ENCODE measurements at regions not wholly inside any gene's neighbourhood (a gene's known extent, or its start where the extent isn't known, plus 50 kb on each side); places are given as distances from the start of the nearest gene placed in this dataset.
"Not testable (repeated sequence)": the region's sequence is repeated elsewhere in the genome, so short reads cannot be mapped to it uniquely, and the experiment has no call there.

GRCh38 chr12:46065412-46066166 lies 75.2 kb upstream of the SCAF11 start:
- Histone ChIP-seq H3K4ac (ENCODE audit: low read depth, low read length) (no peak overlapping the region), H3K14ac (ENCODE audit: low read length) (no peak overlapping the region), H3K9me3 (ENCODE audit: insufficient read depth, low read depth, low read length) (no peaks in the 10 kb centered on the region), H3K79me1 (ENCODE audit: low read length) (no peaks in the 10 kb centered on the region), H3K4me2 (ENCODE audit: low read length) (no peak overlapping the region), H2BK120ac (ENCODE audit: insufficient read depth, low read length, poor library complexity) (no peak overlapping the region), H3K79me2 (ENCODE audit: control insufficient read depth, insufficient read depth, low read length, poor library complexity) (no peaks in the 10 kb centered on the region), H4K91ac (ENCODE audit: low read depth, low read length) (no peak overlapping the region), H2AFZ (ENCODE audit: insufficient read depth, low read length, poor library complexity) (no peak overlapping the region), H4K8ac (ENCODE audit: low read depth, low read length) (no peak overlapping the region), H3K23ac (ENCODE audit: low read length) (no peak overlapping the region), H4K12ac (ENCODE audit: low read depth, low read length) (no peak overlapping the region), H3K4me3 (ENCODE audit: low read depth, low read length) (no peak overlapping the region), H2BK5ac (ENCODE audit: low read depth, low read length, poor library complexity) (no peak overlapping the region), H2BK12ac (ENCODE audit: low read length) (no peak overlapping the region), H3K18ac (ENCODE audit: low read length) (no peak overlapping the region), H3K36me3 (ENCODE audit: control insufficient read depth in 1 of 2, insufficient read depth in 2 of 2, low read length in 2 of 2) (no peaks in the 10 kb centered on the region), H3K27me3 (ENCODE audit: insufficient read depth, low read length) (no peaks in the 10 kb centered on the region), H2AK5ac (ENCODE audit: low read length) (no peak overlapping the region), H3K4me1 (ENCODE audit: control insufficient read depth in 1 of 2, insufficient read depth in 2 of 2, low read length in 2 of 2) (no peaks in the 10 kb centered on the region), H3K27ac (ENCODE audit: low read depth, low read length) (no peak overlapping the region), H3K9ac (ENCODE audit: low read length) (no peak overlapping the region)
- no peak for DNase-seq
- WGBS (ENCODE audit: extremely low coverage, insufficient coverage, insufficient read length), result no CpG with 5 or more reads among the region's 3 CpGs

- no CpG with 5 or more reads among the region's 2 CpGs for WGBS (ENCODE audit: extremely low coverage, insufficient coverage, insufficient read length)
- no peaks in the 10 kb centered on the region for H3K36me3 ChIP-seq (ENCODE audit: control insufficient read depth in 1 of 2, insufficient read depth in 2 of 2, low read length in 2 of 2)
- H3K79me2 ChIP-seq (ENCODE audit: control insufficient read depth, insufficient read depth, low read length, poor library complexity), result no peaks in the 10 kb centered on the region
- no peak overlapping the region for H3K23ac ChIP-seq (ENCODE audit: low read length)
- H4K91ac ChIP-seq (ENCODE audit: low read depth, low read length), result no peak overlapping the region
- no peaks in the 10 kb centered on the region for H3K9me3 ChIP-seq (ENCODE audit: insufficient read depth, low read depth, low read length)
- no peaks in the 10 kb centered on the region for H3K27me3 ChIP-seq (ENCODE audit: insufficient read depth, low read length)
- H3K79me1 ChIP-seq (ENCODE audit: low read length), result no peaks in the 10 kb centered on the region
- no peak overlapping the region for H4K12ac ChIP-seq (ENCODE audit: low read depth, low read length)
- no peak overlapping the region for H3K27ac ChIP-seq (ENCODE audit: low read depth, low read length)
- H3K14ac ChIP-seq (ENCODE audit: low read length), result no peak overlapping the region
- H3K4me2 ChIP-seq (ENCODE audit: low read length), result no peak overlapping the region
- H2AK5ac ChIP-seq (ENCODE audit: low read length), result no peak overlapping the region
- H2BK5ac ChIP-seq (ENCODE audit: low read depth, low read length, poor library complexity), result no peak overlapping the region
- no peak overlapping the region for H3K18ac ChIP-seq (ENCODE audit: low read length)
- no peak overlapping the region for H2BK12ac ChIP-seq (ENCODE audit: low read length)
- DNase-seq, result no peak
- H2BK120ac ChIP-seq (ENCODE audit: insufficient read depth, low read length, poor library complexity), result no peak overlapping the region
- no peak overlapping the region for H3K9ac ChIP-seq (ENCODE audit: low read length)
- H3K4me1 ChIP-seq (ENCODE audit: control insufficient read depth in 1 of 2, insufficient read depth in 2 of 2, low read length in 2 of 2), result no peaks in the 10 kb centered on the region
- no peak overlapping the region for H3K4ac ChIP-seq (ENCODE audit: low read depth, low read length)
- H2AFZ ChIP-seq (ENCODE audit: insufficient read depth, low read length, poor library complexity), result no peak overlapping the region
- no peak overlapping the region for H4K8ac ChIP-seq (ENCODE audit: low read depth, low read length)
- no peak overlapping the region for H3K4me3 ChIP-seq (ENCODE audit: low read depth, low read length)
Observed at GRCh38 chr12:46064548-46064947, 74.2 kb upstream of the SCAF11 start.

- H3K14ac ChIP-seq (ENCODE audit: low read length); H3K79me1 ChIP-seq (ENCODE audit: low read length); H3K79me2 ChIP-seq (ENCODE audit: control insufficient read depth, insufficient read depth, low read length, poor library complexity); H3K23ac ChIP-seq (ENCODE audit: low read length); H4K91ac ChIP-seq (ENCODE audit: low read depth, low read length); H3K9ac ChIP-seq (ENCODE audit: low read length); H3K36me3 ChIP-seq (ENCODE audit: control insufficient read depth in 1 of 2, insufficient read depth in 2 of 2, low read length in 2 of 2); H2BK5ac ChIP-seq (ENCODE audit: low read depth, low read length, poor library complexity); H3K4ac ChIP-seq (ENCODE audit: low read depth, low read length); H3K4me3 ChIP-seq (ENCODE audit: low read depth, low read length); H3K4me1 ChIP-seq (ENCODE audit: control insufficient read depth in 1 of 2, insufficient read depth in 2 of 2, low read length in 2 of 2); H2BK12ac ChIP-seq (ENCODE audit: low read length); H3K27me3 ChIP-seq (ENCODE audit: insufficient read depth, low read length); H3K18ac ChIP-seq (ENCODE audit: low read length); H3K9me3 ChIP-seq (ENCODE audit: insufficient read depth, low read depth, low read length); H3K4me2 ChIP-seq (ENCODE audit: low read length); H3K27ac ChIP-seq (ENCODE audit: low read depth, low read length); H4K8ac ChIP-seq (ENCODE audit: low read depth, low read length); H2AK5ac ChIP-seq (ENCODE audit: low read length); H2BK120ac ChIP-seq (ENCODE audit: insufficient read depth, low read length, poor library complexity); H4K12ac ChIP-seq (ENCODE audit: low read depth, low read length); H2AFZ ChIP-seq (ENCODE audit: insufficient read depth, low read length, poor library complexity): not testable (repeated sequence)
- no CpG with 5 or more reads among the region's 7 CpGs for WGBS (ENCODE audit: extremely low coverage, insufficient coverage, insufficient read length)
- DNase-seq, result peak in 1 of 2 donors; percentile 2
Observed at GRCh38 chr12:46058697-46059096, 68.3 kb upstream of the SCAF11 start.

GRCh38 chr12:46050805-46051204 lies 60.4 kb upstream of the SCAF11 start:
- no peak overlapping the region for H3K9ac ChIP-seq (ENCODE audit: low read length)
- H3K9me3 ChIP-seq (ENCODE audit: insufficient read depth, low read depth, low read length), result peaks cover 19% of the 10 kb centered on the region
- H3K79me1 ChIP-seq (ENCODE audit: low read length), result no peaks in the 10 kb centered on the region
- no peak overlapping the region for H3K18ac ChIP-seq (ENCODE audit: low read length)
- H3K4me3 ChIP-seq (ENCODE audit: low read depth, low read length), result no peak overlapping the region
- H2BK5ac ChIP-seq (ENCODE audit: low read depth, low read length, poor library complexity), result no peak overlapping the region
- H3K14ac ChIP-seq (ENCODE audit: low read length), result no peak overlapping the region
- no peaks in the 10 kb centered on the region for H3K4me1 ChIP-seq (ENCODE audit: control insufficient read depth in 1 of 2, insufficient read depth in 2 of 2, low read length in 2 of 2)
- no peaks in the 10 kb centered on the region for H3K79me2 ChIP-seq (ENCODE audit: control insufficient read depth, insufficient read depth, low read length, poor library complexity)
- H2AFZ ChIP-seq (ENCODE audit: insufficient read depth, low read length, poor library complexity), result no peak overlapping the region
- H3K27me3 ChIP-seq (ENCODE audit: insufficient read depth, low read length), result no peaks in the 10 kb centered on the region
- H3K36me3 ChIP-seq (ENCODE audit: control insufficient read depth in 1 of 2, insufficient read depth in 2 of 2, low read length in 2 of 2), result no peaks in the 10 kb centered on the region
- no peak overlapping the region for H3K27ac ChIP-seq (ENCODE audit: low read depth, low read length)
- no peak overlapping the region for H3K4ac ChIP-seq (ENCODE audit: low read depth, low read length)
- no peak overlapping the region for H4K91ac ChIP-seq (ENCODE audit: low read depth, low read length)
- no peak overlapping the region for H4K12ac ChIP-seq (ENCODE audit: low read depth, low read length)
- no peak overlapping the region for H3K23ac ChIP-seq (ENCODE audit: low read length)
- no peak overlapping the region for H3K4me2 ChIP-seq (ENCODE audit: low read length)
- DNase-seq, result no peak
- no peak overlapping the region for H2AK5ac ChIP-seq (ENCODE audit: low read length)
- no peak overlapping the region for H2BK120ac ChIP-seq (ENCODE audit: insufficient read depth, low read length, poor library complexity)
- H2BK12ac ChIP-seq (ENCODE audit: low read length), result no peak overlapping the region
- no peak overlapping the region for H4K8ac ChIP-seq (ENCODE audit: low read depth, low read length)

Measured in trophoblast cell (in vitro differentiated cells and primary cell).